GM18498 (cell line): ENCODE measurements at regions not wholly inside any gene's neighbourhood (a gene's known extent, or its start where the extent isn't known, plus 50 kb on each side); places are given as distances from the start of the nearest gene placed in this dataset.
"Not testable (repeated sequence)": the region's sequence is repeated elsewhere in the genome, so short reads cannot be mapped to it uniquely, and the experiment has no call there.

Experiments used
- ATAC-seq: cut with Tn5 transposase; IDR thresholded peaks from one replicate; pipeline ENCODE4 v1.9.1; 2021; ENCODE audit warnings: mild to moderate bottlenecking, moderate library complexity; ENCODE audit not compliant: unreplicated experiment

DNA sequence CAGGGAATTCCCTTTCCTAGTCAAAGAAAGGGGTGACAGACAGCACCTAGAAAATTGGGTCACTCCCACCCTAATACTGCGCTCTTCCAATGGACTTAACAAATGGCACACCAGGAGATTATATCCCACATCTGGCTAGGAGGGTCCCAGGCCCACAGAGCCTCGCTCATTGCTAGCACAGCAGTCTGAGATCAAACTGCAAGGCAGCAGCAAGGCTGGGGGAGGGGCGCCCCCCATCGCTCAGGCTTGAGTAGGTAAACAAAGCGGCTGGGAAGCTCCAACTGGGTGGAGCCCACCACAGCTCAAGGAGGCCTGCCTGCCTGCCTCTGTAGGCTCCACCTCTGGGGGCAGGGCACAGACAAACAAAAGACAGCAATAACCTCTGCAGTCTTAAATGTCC lies 1043.9 kb upstream of the GRIA3 start:
- not testable (repeated sequence) for ATAC-seq

GRCh38 chrX:122154019-122154418 lies 1030.1 kb upstream of the GRIA3 start:
- no peak for ATAC-seq

- ATAC-seq: no peak
These were observed 1015.8 kb upstream of the GRIA3 start for GRCh38 chrX:122168241-122168640.

GRCh38 chrX:122184791-122185190 lies 999.3 kb upstream of the GRIA3 start:
- ATAC-seq: no peak

DNA sequence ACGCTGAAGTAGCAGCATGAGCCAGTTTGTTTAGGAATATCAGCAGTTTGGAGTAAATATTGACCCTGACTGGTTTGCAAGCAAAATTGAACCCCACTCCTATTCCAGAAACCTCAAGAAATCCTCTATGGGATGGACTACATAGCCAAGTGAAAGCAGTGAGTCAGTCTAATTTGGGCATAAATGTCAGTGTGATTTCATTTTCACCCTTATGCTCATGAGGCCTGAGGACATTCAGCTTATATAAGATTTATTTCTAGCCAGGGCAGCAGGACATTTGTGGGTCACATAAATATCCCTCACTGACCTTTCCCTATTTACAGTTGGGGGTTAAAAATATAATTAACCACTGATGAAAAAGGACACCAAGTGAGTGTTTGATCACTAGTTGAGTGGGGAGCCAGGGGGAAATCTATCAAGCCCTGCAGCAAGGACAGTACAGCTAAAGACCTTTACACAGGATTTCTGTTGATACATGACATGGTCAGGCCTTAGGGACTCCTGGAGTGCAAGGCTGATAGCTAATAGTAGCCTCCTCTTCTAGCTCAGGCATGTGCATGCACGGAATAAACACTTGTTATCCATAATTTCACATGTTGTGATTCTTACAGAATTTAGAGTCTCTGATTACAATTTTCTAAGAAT lies 996.9 kb upstream of the GRIA3 start:
- no peak for ATAC-seq

- ATAC-seq: no peak
These were observed 995.3 kb upstream of the GRIA3 start for GRCh38 chrX:122188751-122189150.

- ATAC-seq: no peak
These were observed 987.7 kb upstream of the GRIA3 start for GRCh38 chrX:122196343-122196742.

- ATAC-seq: no peak
These were observed 980.7 kb upstream of the GRIA3 start for GRCh38 chrX:122203399-122203798.

GRCh38 chrX:122218666-122219065 lies 965.4 kb upstream of the GRIA3 start:
- ATAC-seq: no peak

DNA sequence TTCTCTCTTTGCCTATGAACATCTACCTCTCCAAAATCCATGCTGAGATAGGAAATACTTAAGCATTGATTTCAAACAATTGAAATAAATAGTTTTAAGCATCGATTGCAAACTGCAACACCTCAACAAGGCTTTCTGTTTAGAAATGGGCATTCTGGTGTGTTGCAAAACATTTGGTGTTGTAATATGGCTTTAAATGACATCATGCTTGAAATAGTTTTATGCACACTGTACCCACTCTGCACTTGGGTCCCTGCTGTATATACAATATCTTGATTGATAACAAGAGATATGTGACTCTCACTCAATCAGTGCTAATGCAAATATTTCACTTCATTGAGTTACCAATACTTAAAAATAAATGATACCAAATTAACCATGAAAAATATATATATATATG lies 964.9 kb upstream of the GRIA3 start:
- no peak for ATAC-seq

DNA sequence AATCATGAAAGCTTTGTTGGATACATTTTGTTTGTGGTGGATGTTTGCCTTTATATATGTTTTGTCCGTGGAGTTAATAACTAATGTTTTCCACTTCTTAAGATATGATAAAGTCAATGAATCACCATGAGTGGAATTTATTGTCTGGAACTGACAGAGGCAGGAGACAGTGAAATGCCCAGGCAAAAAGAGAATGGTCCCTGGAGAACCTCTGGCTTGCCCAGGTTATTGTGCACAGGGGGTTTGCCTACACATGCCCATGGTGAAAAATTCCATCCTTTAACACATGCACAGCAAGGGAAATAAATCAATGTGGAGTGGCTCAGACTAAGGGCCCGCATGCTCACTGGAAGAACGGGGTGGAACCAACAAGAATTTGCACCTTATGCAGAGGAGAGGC lies 964.3 kb upstream of the GRIA3 start:
- ATAC-seq: no peak

GRCh38 chrX:122220644-122221373 lies 963.3 kb upstream of the GRIA3 start:
- ATAC-seq: no peak

GRCh38 chrX:122221810-122222209 lies 962.3 kb upstream of the GRIA3 start:
- ATAC-seq: not testable (repeated sequence)

GRCh38 chrX:122224137-122224536 lies 959.9 kb upstream of the GRIA3 start:
- ATAC-seq: not testable (repeated sequence)

DNA sequence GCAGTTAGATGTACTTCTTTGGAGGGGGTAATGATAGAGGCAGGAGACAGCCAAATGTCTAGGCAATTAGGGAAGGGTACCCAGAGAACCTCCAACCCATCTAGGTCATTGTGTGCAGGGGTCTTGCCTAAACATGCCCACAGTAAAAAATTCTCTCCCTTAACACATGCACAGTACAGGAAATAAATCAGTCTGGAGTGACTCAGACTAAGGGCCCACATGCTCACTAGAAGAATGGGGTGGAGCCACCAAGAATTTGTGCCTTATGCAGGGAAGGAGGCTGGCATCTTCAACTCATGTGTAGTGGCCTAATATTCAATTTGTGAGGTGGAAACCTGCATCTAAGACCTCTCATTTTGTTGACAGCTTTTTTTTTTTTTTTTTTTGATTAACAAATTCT lies 945.3 kb upstream of the GRIA3 start:
- no peak for ATAC-seq

DNA sequence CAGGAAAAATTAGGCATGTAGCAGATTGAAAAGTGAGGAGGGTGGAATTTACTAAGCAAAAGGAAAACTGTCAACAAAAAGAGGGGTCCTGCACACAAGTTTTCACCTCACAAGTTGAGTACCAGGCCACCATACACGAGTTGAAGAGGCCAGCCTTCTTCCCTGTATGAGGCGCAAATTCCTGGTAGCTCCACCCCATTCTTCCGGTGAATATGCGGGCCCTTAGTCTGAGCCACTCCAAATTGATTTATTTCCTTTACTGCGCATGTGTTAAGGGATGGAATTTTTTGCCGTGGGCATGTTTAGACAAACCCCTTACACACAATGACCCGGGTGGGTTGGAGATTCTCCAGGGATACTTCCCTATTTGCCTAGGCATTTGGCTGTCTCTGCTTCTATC lies 942.1 kb upstream of the GRIA3 start:
- ATAC-seq: no peak

- ATAC-seq: no peak
These were observed 940.0 kb upstream of the GRIA3 start for GRCh38 chrX:122244080-122244479.

- ATAC-seq: no peak
These were observed 938.9 kb upstream of the GRIA3 start for GRCh38 chrX:122245175-122245574.

- ATAC-seq: no peak
These were observed 938.1 kb upstream of the GRIA3 start for GRCh38 chrX:122245943-122246342.

- no peak for ATAC-seq
These were observed 937.1 kb upstream of the GRIA3 start for GRCh38 chrX:122246937-122247336.

- no peak for ATAC-seq
These were observed 935.4 kb upstream of the GRIA3 start for GRCh38 chrX:122248681-122249080.

DNA sequence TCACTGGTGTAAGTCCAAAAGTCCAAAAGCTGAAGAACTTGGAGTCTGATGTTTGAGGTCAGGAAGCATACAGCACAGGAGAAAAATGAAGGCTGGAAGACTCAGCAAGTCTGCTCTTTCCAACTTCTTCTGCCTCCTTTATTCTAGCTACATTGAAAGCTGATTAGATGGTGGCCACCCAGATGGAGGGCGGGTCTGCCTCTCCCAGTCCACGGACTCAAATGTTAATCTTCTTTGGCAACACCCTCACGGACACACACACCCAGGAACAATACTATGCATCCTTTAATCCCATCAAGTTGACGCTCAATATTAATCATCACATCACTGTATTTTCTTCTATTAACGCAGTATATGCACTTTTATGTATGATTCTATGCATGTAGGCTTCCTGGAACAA lies 931.6 kb upstream of the GRIA3 start:
- ATAC-seq: no peak

DNA sequence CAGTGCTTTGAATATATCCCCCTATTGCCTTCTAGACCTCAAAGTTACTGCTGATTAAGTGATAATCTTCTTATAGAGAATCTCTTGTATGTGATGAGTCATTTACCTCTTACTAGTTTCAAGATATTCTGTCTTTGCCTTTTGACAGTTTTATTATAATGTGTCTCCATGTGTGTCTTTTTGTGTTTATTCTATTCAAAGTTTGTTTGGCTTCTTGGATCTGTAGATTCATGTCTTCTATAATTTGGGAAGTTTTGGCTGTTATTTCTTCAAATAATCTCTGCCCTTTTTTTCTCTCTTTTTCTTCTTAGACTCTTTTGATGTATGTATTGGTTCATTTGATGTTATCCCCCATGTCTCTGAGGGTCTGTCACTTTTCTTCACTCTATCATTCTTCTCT lies 915.7 kb upstream of the GRIA3 start:
- no peak for ATAC-seq
